SK-N-SH treated with all-trans-retinoic acid at 6 μM for 48 hours (cell line): ENCODE measurements at regions not wholly inside any gene's neighbourhood (a gene's known extent, or its start where the extent isn't known, plus 50 kb on each side); places are given as distances from the start of the nearest gene placed in this dataset.

Source experiments
- ATAC-seq: fragments of 200-7000 bp; cut with Tn5 transposase; 3 replicates; pipeline ENCODE4 v1.9.1; 2020; ENCODE audit warnings: mild to moderate bottlenecking, moderate library complexity
- BACH2 ChIP-seq: fragments of 250-450 bp; sonication (Bioruptor Pico); IDR thresholded peaks from 2 replicates; pipeline ENCODE4 v1.9.0; 2021; ENCODE audit warnings: mild to moderate bottlenecking, borderline replicate concordance
- CSDC2 ChIP-seq: fragments of 250-450 bp; sonication (Bioruptor Pico); IDR thresholded peaks from 2 replicates; pipeline ENCODE4 v1.5.0; 2020; ENCODE audit warnings: mild to moderate bottlenecking, moderate library complexity
- CSRNP3 ChIP-seq: fragments of 250-450 bp; sonication (Bioruptor Pico); IDR thresholded peaks from 2 replicates; pipeline ENCODE4 v1.5.1; 2021; ENCODE audit warnings: mild to moderate bottlenecking, moderate library complexity
- ISL1 ChIP-seq: fragments of 250-450 bp; sonication (Bioruptor Pico); IDR thresholded peaks from 2 replicates; pipeline ENCODE4 v2.1.2; 2022; ENCODE audit warnings: mild to moderate bottlenecking, moderate library complexity
- OSR1 ChIP-seq: fragments of 250-450 bp; sonication (Bioruptor Pico); IDR thresholded peaks from 2 replicates; pipeline ENCODE4 v1.8.0; 2022; ENCODE audit warnings: moderate library complexity, mild to moderate bottlenecking, inconsistent platforms
- PATZ1 ChIP-seq: fragments of 250-450 bp; sonication (Bioruptor Pico); IDR thresholded peaks from 2 replicates; pipeline ENCODE4 v1.8.0; 2020; ENCODE audit warnings: mild to moderate bottlenecking, moderate library complexity, borderline replicate concordance
- PPARA ChIP-seq: fragments of 250-450 bp; sonication (Bioruptor Pico); IDR thresholded peaks from 2 replicates; pipeline ENCODE4 v1.5.0; 2020; ENCODE audit warnings: mild to moderate bottlenecking, borderline replicate concordance
- SNAI2 ChIP-seq: fragments of 250-450 bp; sonication (Bioruptor Pico); IDR thresholded peaks from 2 replicates; pipeline ENCODE4 v1.5.0; 2020; ENCODE audit warnings: mild to moderate bottlenecking, moderate library complexity
- TCF4 ChIP-seq: fragments of 250-450 bp; sonication (Bioruptor Pico); IDR thresholded peaks from 2 replicates; pipeline ENCODE4 v1.8.0; 2021; ENCODE audit warnings: mild to moderate bottlenecking, moderate library complexity, borderline replicate concordance
- TSHZ2 ChIP-seq: fragments of 250-450 bp; sonication (Bioruptor Pico); IDR thresholded peaks from 2 replicates; pipeline ENCODE4 v1.5.0; 2020; ENCODE audit warnings: mild to moderate bottlenecking, moderate library complexity
- ZC3H10 ChIP-seq: fragments of 250-450 bp; sonication (Bioruptor Pico); IDR thresholded peaks from 2 replicates; pipeline ENCODE4 v1.5.1; 2021; ENCODE audit warnings: mild to moderate bottlenecking, moderate library complexity
- ZFP30 ChIP-seq: fragments of 450-650 bp; formaldehyde crosslinking; IDR thresholded peaks from 2 replicates; pipeline ENCODE4 v1.5.0; 2022; ENCODE audit warnings: mild to moderate bottlenecking, moderate library complexity
- ZNF565 ChIP-seq: fragments of 450-650 bp; formaldehyde crosslinking; conservative IDR thresholded peaks from 2 replicates; pipeline ENCODE4 v1.5.0; 2020; ENCODE audit warnings: low read depth, mild to moderate bottlenecking, moderate library complexity
- ZNF70 ChIP-seq: fragments of 450-650 bp; formaldehyde crosslinking; IDR thresholded peaks from 2 replicates; pipeline ENCODE4 v1.5.0; 2020; ENCODE audit warnings: mild to moderate bottlenecking, moderate library complexity
- ZNF8 ChIP-seq: fragments of 450-650 bp; formaldehyde crosslinking; IDR thresholded peaks from 2 replicates; pipeline ENCODE4 v1.5.0; 2020; ENCODE audit warnings: mild to moderate bottlenecking, moderate library complexity
- TF ChIP-seq, protein P1 (sequence below): fragments of 250-450 bp; sonication (Bioruptor Pico); IDR thresholded peaks from 2 replicates; pipeline ENCODE4 v1.8.0; 2021; ENCODE audit warnings: low read depth, mild to moderate bottlenecking, moderate library complexity, borderline replicate concordance
- TF ChIP-seq, protein P2 (sequence below): fragments of 250-450 bp; sonication (Bioruptor Pico); IDR thresholded peaks from 2 replicates; pipeline ENCODE4 v1.5.1; 2020; ENCODE audit warnings: low read depth, mild to moderate bottlenecking, moderate library complexity

- ATAC-seq: no peak
- TF ChIP-seq ZNF565 (CRISPR knock-in tag): no peak
- TF ChIP-seq ISL1 (CRISPR knock-in tag): no peak
- TF ChIP-seq ZNF8 (CRISPR knock-in tag): no peak
- no peak for TF ChIP-seq PATZ1 (CRISPR knock-in tag)
- TF ChIP-seq, protein P1, sequence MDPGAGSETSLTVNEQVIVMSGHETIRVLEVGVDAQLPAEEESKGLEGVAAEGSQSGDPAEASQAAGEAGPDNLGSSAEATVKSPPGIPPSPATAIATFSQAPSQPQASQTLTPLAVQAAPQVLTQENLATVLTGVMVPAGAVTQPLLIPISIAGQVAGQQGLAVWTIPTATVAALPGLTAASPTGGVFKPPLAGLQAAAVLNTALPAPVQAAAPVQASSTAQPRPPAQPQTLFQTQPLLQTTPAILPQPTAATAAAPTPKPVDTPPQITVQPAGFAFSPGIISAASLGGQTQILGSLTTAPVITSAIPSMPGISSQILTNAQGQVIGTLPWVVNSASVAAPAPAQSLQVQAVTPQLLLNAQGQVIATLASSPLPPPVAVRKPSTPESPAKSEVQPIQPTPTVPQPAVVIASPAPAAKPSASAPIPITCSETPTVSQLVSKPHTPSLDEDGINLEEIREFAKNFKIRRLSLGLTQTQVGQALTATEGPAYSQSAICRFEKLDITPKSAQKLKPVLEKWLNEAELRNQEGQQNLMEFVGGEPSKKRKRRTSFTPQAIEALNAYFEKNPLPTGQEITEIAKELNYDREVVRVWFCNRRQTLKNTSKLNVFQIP (CRISPR knock-in tag): no peak
- no peak for TF ChIP-seq ZC3H10 (CRISPR knock-in tag)
- TF ChIP-seq TSHZ2 (CRISPR knock-in tag): no peak
- TF ChIP-seq PPARA: no peak
- no peak for TF ChIP-seq TCF4 (CRISPR knock-in tag)
- no peak for TF ChIP-seq ZFP30
- TF ChIP-seq SNAI2: no peak
- no peak for TF ChIP-seq OSR1 (CRISPR knock-in tag)
Measured at GRCh38 chr1:59005491-59006288, 221.8 kb upstream of the JUN start.

GRCh38 chr1:59006289-59006658, 222.4 kb upstream of the JUN start:
- no peak for ATAC-seq
- TF ChIP-seq CSRNP3 (CRISPR knock-in tag) (no peak), CSDC2 (CRISPR knock-in tag) (no peak), BACH2 (CRISPR knock-in tag) (no peak), ZNF8 (CRISPR knock-in tag) (no peak), ZNF70 (no peak)
- TF ChIP-seq, all 23 proteins: peak for 0

GRCh38 chr1:59006932-59007331, 223.1 kb upstream of the JUN start:
- ATAC-seq: no peak
- no peak for TF ChIP-seq ZNF565 (CRISPR knock-in tag)
- TF ChIP-seq, protein P2, sequence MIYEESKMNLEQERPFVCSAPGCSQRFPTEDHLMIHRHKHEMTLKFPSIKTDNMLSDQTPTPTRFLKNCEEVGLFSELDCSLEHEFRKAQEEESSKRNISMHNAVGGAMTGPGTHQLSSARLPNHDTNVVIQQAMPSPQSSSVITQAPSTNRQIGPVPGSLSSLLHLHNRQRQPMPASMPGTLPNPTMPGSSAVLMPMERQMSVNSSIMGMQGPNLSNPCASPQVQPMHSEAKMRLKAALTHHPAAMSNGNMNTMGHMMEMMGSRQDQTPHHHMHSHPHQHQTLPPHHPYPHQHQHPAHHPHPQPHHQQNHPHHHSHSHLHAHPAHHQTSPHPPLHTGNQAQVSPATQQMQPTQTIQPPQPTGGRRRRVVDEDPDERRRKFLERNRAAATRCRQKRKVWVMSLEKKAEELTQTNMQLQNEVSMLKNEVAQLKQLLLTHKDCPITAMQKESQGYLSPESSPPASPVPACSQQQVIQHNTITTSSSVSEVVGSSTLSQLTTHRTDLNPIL (CRISPR knock-in tag): no peak
- TF ChIP-seq OSR1 (CRISPR knock-in tag): no peak
- TF ChIP-seq ZNF70: no peak
- no peak for TF ChIP-seq PATZ1 (CRISPR knock-in tag)
- TF ChIP-seq PPARA: no peak
